Ishikawa (cell line): ENCODE measurements at regions not wholly inside any gene's neighbourhood (a gene's known extent, or its start where the extent isn't known, plus 50 kb on each side); places are given as distances from the start of the nearest gene placed in this dataset.

Experiments used
- CREB1 ChIP-seq: IDR thresholded peaks from 2 replicates; pipeline ENCODE4 v1.6.1; 2012; ENCODE audit warnings: low read depth
- EGR1 ChIP-seq: IDR thresholded peaks from 2 replicates; pipeline ENCODE4 v1.6.1; 2012
- FOXM1 ChIP-seq: IDR thresholded peaks from 2 replicates; pipeline ENCODE4 v1.6.1; 2012; ENCODE audit warnings: low read depth, borderline replicate concordance
- RAD21 ChIP-seq: IDR thresholded peaks from 2 replicates; pipeline ENCODE4 v1.6.1; 2012; ENCODE audit warnings: low read depth
- TEAD4 ChIP-seq: IDR thresholded peaks from 2 replicates; pipeline ENCODE4 v1.6.1; 2012
- ZBTB7A ChIP-seq: IDR thresholded peaks from 2 replicates; pipeline ENCODE4 v1.6.1; 2012; ENCODE audit warnings: low read depth
- TF ChIP-seq, protein P1 (sequence below): IDR thresholded peaks from 2 replicates; pipeline ENCODE4 v1.6.1; 2012; ENCODE audit warnings: low read depth, mild to moderate bottlenecking

DNA sequence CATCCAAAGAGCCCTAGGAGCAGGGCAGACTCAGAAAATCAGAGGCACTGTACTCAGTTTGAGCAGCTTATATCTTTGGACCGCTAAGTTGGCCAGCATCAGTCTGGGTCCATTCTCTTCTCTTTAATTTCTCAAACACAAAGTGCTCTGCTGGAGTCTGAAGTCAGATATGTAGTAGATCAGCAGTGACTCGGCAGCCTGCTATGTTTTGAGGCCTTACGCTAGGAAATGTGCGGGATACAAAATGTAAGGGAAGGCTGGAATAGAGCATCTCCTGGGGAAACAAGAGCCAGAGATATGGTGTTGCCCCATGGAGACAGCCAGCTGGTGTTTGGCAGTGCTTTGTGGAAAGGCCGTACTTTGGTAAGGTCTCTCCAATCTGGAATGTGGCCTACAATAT is 60.6 kb upstream of the VKORC1L1 start:
- TF ChIP-seq ZBTB7A, result no peak
- no peak for TF ChIP-seq TEAD4
- TF ChIP-seq RAD21, result no peak
- no peak for TF ChIP-seq FOXM1
- TF ChIP-seq, protein P1, sequence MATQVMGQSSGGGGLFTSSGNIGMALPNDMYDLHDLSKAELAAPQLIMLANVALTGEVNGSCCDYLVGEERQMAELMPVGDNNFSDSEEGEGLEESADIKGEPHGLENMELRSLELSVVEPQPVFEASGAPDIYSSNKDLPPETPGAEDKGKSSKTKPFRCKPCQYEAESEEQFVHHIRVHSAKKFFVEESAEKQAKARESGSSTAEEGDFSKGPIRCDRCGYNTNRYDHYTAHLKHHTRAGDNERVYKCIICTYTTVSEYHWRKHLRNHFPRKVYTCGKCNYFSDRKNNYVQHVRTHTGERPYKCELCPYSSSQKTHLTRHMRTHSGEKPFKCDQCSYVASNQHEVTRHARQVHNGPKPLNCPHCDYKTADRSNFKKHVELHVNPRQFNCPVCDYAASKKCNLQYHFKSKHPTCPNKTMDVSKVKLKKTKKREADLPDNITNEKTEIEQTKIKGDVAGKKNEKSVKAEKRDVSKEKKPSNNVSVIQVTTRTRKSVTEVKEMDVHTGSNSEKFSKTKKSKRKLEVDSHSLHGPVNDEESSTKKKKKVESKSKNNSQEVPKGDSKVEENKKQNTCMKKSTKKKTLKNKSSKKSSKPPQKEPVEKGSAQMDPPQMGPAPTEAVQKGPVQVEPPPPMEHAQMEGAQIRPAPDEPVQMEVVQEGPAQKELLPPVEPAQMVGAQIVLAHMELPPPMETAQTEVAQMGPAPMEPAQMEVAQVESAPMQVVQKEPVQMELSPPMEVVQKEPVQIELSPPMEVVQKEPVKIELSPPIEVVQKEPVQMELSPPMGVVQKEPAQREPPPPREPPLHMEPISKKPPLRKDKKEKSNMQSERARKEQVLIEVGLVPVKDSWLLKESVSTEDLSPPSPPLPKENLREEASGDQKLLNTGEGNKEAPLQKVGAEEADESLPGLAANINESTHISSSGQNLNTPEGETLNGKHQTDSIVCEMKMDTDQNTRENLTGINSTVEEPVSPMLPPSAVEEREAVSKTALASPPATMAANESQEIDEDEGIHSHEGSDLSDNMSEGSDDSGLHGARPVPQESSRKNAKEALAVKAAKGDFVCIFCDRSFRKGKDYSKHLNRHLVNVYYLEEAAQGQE, result no peak
- TF ChIP-seq EGR1, result no peak

DNA sequence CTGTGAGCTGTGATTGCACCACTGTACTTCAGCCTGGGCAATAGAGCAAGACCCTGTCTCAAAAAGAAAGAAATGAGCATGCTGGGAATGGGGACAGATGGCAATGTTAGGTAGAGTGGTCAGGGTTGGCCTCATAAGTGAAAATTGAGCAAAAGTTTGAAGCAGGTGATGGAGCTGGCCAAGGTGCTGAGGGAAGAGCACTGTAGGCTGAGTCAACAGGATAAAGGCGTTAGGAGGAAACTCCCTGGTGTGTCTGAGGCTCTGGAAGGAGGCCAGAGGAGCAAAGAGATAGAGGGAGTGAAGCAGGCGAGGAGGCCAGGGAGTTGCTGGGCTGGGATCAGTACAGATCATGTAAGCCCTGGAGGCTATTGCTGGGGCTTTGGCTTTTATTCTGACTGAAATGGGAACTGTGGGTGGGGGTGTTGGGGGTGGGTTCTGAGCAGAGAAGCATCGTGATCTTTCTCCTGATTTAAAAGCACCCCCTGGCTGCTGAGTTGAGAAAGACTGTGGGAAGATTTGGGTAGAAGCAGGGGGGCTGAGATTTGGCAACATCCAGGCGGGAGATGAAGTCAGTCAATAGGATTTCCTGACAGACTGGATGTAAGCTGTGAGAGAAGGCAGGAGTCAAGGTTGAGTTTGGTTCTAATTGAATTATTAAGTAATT is 52.5 kb upstream of the VKORC1L1 start:
- TF ChIP-seq CREB1, result no peak
- TF ChIP-seq, protein P1, result peak; percentile 84
